ENCODE measurements at regions not wholly inside any gene's neighbourhood (a gene's known extent, or its start where the extent isn't known, plus 50 kb on each side); places are given as distances from the start of the nearest gene placed in this dataset.

DNA sequence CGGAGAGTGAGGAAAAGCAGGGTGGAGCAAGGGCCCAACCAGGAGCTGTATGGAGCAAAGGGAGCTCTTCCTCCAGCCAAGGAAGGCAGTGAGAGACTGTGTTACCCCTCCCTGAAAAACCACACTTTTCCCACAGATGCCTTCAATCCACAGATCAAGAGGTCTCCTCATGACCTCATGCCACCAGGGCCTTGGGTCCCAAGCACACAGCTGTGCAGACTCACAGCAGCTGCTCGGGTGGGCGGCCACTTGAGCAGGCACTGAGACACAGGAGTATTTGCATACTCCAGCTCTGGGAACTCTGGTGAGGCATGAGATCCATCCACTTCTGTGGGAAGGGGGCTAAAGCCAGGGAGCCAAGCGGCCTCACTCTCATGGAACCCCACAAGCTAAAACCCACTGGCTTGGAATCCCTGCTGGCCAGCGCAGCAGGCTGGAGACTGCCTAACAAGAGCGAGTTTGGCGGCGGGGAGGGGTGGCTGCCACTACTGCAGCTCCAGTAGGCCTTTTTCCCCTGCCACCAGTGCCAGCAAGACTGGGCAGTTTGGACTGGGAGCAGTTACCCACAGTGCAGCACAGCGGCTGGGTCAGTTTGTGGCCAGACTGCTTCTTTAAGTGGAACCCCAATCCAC is 880.6 kb upstream of the ARPP21 start:
- Histone ChIP-seq H4K20me1 (ENCODE audit: control insufficient read depth, extremely low read depth, insufficient read depth, low read length) (no peaks in the 10 kb centered on the region), H3K9ac (ENCODE audit: control insufficient read depth, extremely low read depth, insufficient read depth, low read length) (no peak overlapping the region), H3K4me2 (ENCODE audit: control insufficient read depth, extremely low read depth, insufficient read depth, low read depth, low read length) (no peak overlapping the region), H3K36me3 (ENCODE audit: control insufficient read depth in 2 of 2, extremely low read depth in 1 of 2, insufficient read depth in 2 of 2, low read length in 2 of 2) (no peaks in the 10 kb centered on the region), H3K4me1 (ENCODE audit: control insufficient read depth, extremely low read depth, insufficient read depth, low read length) (no peaks in the 10 kb centered on the region), H3K27me3 (ENCODE audit: control insufficient read depth, extremely low read depth, insufficient read depth, low read length) (no peaks in the 10 kb centered on the region), H3K27ac (ENCODE audit: control insufficient read depth, insufficient read depth, low read length) (no peak overlapping the region), H3K9me3 (ENCODE audit: control insufficient read depth, low read depth, low read length) (no peaks in the 10 kb centered on the region), H3K4me3 (ENCODE audit: control insufficient read depth in 2 of 3, extremely low read depth in 1 of 3, insufficient read depth in 2 of 3, low read depth in 1 of 3, low read length in 3 of 3) (no peak overlapping the region), H3K9me1 (ENCODE audit: control insufficient read depth, extremely low read depth, insufficient read depth, low read length) (no peaks in the 10 kb centered on the region), H3K79me2 (ENCODE audit: control insufficient read depth, insufficient read depth, low read length) (no peaks in the 10 kb centered on the region), H2AFZ (ENCODE audit: control insufficient read depth, low read length) (no peak overlapping the region)
- dilution Hi-C loops (cut with MboI; ENCODE audit: extremely low pct_ligation_motif_present, low sequenced_read_pairs): no loop called here
- FAIRE-seq: no peak
- DNase-seq (ENCODE audit: low read depth, low spot score): no peak
- TF ChIP-seq, protein P1, sequence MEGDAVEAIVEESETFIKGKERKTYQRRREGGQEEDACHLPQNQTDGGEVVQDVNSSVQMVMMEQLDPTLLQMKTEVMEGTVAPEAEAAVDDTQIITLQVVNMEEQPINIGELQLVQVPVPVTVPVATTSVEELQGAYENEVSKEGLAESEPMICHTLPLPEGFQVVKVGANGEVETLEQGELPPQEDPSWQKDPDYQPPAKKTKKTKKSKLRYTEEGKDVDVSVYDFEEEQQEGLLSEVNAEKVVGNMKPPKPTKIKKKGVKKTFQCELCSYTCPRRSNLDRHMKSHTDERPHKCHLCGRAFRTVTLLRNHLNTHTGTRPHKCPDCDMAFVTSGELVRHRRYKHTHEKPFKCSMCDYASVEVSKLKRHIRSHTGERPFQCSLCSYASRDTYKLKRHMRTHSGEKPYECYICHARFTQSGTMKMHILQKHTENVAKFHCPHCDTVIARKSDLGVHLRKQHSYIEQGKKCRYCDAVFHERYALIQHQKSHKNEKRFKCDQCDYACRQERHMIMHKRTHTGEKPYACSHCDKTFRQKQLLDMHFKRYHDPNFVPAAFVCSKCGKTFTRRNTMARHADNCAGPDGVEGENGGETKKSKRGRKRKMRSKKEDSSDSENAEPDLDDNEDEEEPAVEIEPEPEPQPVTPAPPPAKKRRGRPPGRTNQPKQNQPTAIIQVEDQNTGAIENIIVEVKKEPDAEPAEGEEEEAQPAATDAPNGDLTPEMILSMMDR (optimal IDR thresholded peaks at IDR 0.05 in 1 of 3, IDR thresholded peaks at IDR 0.05 in 1 of 3, conservative IDR thresholded peaks at IDR 0.05 in 1 of 3; ENCODE audit: extremely low read depth in 1 of 3, insufficient read depth in 2 of 3, low read length in 3 of 3): no peak
- no peak for TF ChIP-seq EZH2 (IDR thresholded peaks at IDR 0.05; ENCODE audit: low read length)

DNA sequence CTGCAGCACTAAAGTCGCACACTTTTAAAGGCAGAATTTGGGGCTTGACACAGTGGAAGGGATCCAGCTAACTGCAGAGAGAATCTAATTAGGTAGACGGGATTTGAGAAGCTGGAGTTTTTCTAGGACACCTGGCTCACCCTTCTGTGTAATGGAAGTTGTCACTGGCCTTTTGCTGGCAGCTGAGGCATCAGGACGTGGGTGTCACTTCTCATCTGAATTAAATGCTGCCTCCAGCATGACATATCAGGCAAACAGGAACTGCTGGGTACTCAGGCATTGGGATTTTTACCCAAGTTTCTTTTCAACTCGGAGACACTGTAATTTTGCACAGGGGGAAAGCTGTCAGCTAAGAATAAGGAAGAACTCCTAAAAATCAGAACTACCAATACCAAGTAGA is 861.9 kb upstream of the ARPP21 start:
- FAIRE-seq (no peak), DNase-seq (ENCODE audit: low read depth, low spot score) (no peak)
- dilution Hi-C loops (cut with MboI; ENCODE audit: extremely low pct_ligation_motif_present, low sequenced_read_pairs): no loop called here

More for the DNA sequence above, 861.9 kb upstream of the ARPP21 start:
- no peak overlapping the region for H3K4me3 ChIP-seq (ENCODE audit: control insufficient read depth in 2 of 3, extremely low read depth in 1 of 3, insufficient read depth in 2 of 3, low read depth in 1 of 3, low read length in 3 of 3)
- H2AFZ ChIP-seq (ENCODE audit: control insufficient read depth, low read length): no peak overlapping the region
- no peak overlapping the region for H3K9ac ChIP-seq (ENCODE audit: control insufficient read depth, extremely low read depth, insufficient read depth, low read length)
- TF ChIP-seq, protein P1 (optimal IDR thresholded peaks at IDR 0.05 in 1 of 3, IDR thresholded peaks at IDR 0.05 in 1 of 3, conservative IDR thresholded peaks at IDR 0.05 in 1 of 3; ENCODE audit: extremely low read depth in 1 of 3, insufficient read depth in 2 of 3, low read length in 3 of 3): no peak
- TF ChIP-seq EZH2 (IDR thresholded peaks at IDR 0.05; ENCODE audit: low read length): no peak
- H4K20me1 ChIP-seq (ENCODE audit: control insufficient read depth, extremely low read depth, insufficient read depth, low read length): no peaks in the 10 kb centered on the region
- no peaks in the 10 kb centered on the region for H3K27me3 ChIP-seq (ENCODE audit: control insufficient read depth, extremely low read depth, insufficient read depth, low read length)
- no peaks in the 10 kb centered on the region for H3K79me2 ChIP-seq (ENCODE audit: control insufficient read depth, insufficient read depth, low read length)
- no peak overlapping the region for H3K27ac ChIP-seq (ENCODE audit: control insufficient read depth, insufficient read depth, low read length)
- no peaks in the 10 kb centered on the region for H3K36me3 ChIP-seq (ENCODE audit: control insufficient read depth in 2 of 2, extremely low read depth in 1 of 2, insufficient read depth in 2 of 2, low read length in 2 of 2)
- H3K9me1 ChIP-seq (ENCODE audit: control insufficient read depth, extremely low read depth, insufficient read depth, low read length): no peaks in the 10 kb centered on the region
- no peaks in the 10 kb centered on the region for H3K4me1 ChIP-seq (ENCODE audit: control insufficient read depth, extremely low read depth, insufficient read depth, low read length)
- H3K4me2 ChIP-seq (ENCODE audit: control insufficient read depth, extremely low read depth, insufficient read depth, low read depth, low read length): no peak overlapping the region
- no peaks in the 10 kb centered on the region for H3K9me3 ChIP-seq (ENCODE audit: control insufficient read depth, low read depth, low read length)

Data from keratinocyte (primary cell).